NT2/D1 (cell line): ENCODE measurements at regions not wholly inside any gene's neighbourhood (a gene's known extent, or its start where the extent isn't known, plus 50 kb on each side); places are given as distances from the start of the nearest gene placed in this dataset.

ENCODE experiments used
- SUZ12 ChIP-seq: IDR thresholded peaks from 2 replicates; pipeline ENCODE4 v1.6.1; 2011; ENCODE audit not compliant: insufficient read length, insufficient read depth; ENCODE audit errors: extremely low read depth
- YY1 ChIP-seq: IDR thresholded peaks from 2 replicates; pipeline ENCODE4 v1.6.1; 2011; ENCODE audit not compliant: insufficient read length, insufficient read depth
- ZNF274 ChIP-seq: IDR thresholded peaks from 2 replicates; pipeline ENCODE4 v1.6.1; 2011; ENCODE audit warnings: mild to moderate bottlenecking, low read depth, low read length

DNA sequence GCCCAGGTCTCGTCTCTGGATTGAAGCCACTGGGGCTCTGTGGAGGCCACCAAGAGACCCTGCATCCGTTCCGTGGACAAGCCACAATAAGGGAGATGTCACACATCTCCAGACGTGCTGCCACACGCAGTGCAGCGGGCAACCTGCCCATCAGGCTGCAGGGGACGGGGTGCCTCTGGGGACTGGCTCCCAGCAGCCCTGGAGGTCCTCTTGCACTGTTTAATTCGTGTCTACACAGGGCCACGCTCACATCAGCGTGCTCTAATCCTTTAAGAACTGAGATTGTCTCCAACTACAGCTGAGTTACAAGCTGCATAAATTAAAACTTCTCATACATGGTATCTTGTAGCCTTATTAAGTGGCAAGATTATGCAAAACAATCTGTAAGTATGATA lies 1232.2 kb downstream of the BRD1 start:
- no peak for TF ChIP-seq YY1
- no peak for TF ChIP-seq SUZ12
- no peak for TF ChIP-seq ZNF274
